Activated CD4-positive, alpha-beta memory T cell treated with anti-CD3 and anti-CD28 coated beads, Interleukin-2, amount 10 ng/mL, durations not matched to agents 7 days and 5 days (primary cell): ENCODE measurements at regions not wholly inside any gene's neighbourhood (a gene's known extent, or its start where the extent isn't known, plus 50 kb on each side); places are given as distances from the start of the nearest gene placed in this dataset.

ENCODE experiments used
- CTCF ChIA-PET: fragments of 350-600 bp; sonication (Branson Sonifier 250); formaldehyde crosslinking; loops from one replicate; lab custom pipeline; 2021; ENCODE audit warnings: antibody characterized with exemption, inconsistent platforms; lab: Charles Lee
- POLR2A ChIA-PET: fragments of 350-600 bp; sonication (Branson Sonifier 250); formaldehyde crosslinking; loops from one replicate; lab custom pipeline; 2021; ENCODE audit warnings: antibody characterized with exemption; lab: Charles Lee
- DNase-seq: peaks from one replicate; pipeline ENCODE4 v3.0.0-alpha.2; 2020
- H3K27ac Mint-ChIP-seq: one replicate; pipeline ENCODE4 v1.8.0; 2021; ENCODE audit warnings: mild to moderate bottlenecking, mixed read lengths
- H3K27me3 Mint-ChIP-seq: one replicate; pipeline ENCODE4 v1.8.0; 2021; ENCODE audit warnings: mixed read lengths
- H3K36me3 Mint-ChIP-seq: one replicate; pipeline ENCODE4 v1.8.0; 2021; ENCODE audit warnings: low read depth, mixed read lengths
- H3K4me1 Mint-ChIP-seq: one replicate; pipeline ENCODE4 v1.8.0; 2021; ENCODE audit warnings: mixed read lengths
- H3K4me3 Mint-ChIP-seq: one replicate; pipeline ENCODE4 v1.8.0; 2021; ENCODE audit warnings: mild to moderate bottlenecking, mixed read lengths
- H3K9me3 Mint-ChIP-seq: one replicate; pipeline ENCODE4 v1.8.0; 2021; ENCODE audit warnings: mixed read lengths

DNA sequence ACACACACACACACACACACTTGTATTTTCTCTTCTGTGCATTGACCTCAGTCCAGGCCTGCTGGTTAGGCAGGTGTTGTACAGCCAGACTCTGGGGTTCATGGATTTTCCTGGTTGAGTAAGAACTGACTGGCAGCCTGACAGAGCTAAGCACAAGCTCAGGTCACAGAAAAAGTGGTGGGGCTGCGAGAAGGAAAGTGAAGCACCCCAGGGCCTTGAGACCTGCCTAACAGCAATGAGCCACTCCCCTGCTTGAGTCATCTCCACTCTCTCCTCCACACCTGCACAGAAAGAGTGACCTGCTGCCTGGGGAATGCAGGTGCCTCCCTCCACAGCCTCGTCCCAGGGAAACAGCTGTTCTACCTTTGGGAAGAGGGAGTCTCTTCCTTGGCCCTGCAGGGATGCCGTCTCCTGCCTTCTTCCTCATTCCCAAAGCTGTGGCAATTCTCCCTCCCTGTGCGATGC lies 91.4 kb upstream of the LGALSL start:
- H3K27ac Mint-ChIP-seq: no peak overlapping the region
- H3K4me1 Mint-ChIP-seq: peaks cover 10% of the 10 kb centered on the region
- H3K27me3 Mint-ChIP-seq: peaks cover 17% of the 10 kb centered on the region
- no peak for DNase-seq
- no peaks in the 10 kb centered on the region for H3K36me3 Mint-ChIP-seq
- CTCF ChIA-PET: interaction anchor here (1.4 kb wide), 1 partner anchor 32 kb away, joined by 4 read pairs; no protein-coding TSS in a partner anchor
- no peak overlapping the region for H3K4me3 Mint-ChIP-seq
- POLR2A ChIA-PET: no interaction called here
- peaks cover 2% of the 10 kb centered on the region for H3K9me3 Mint-ChIP-seq

DNA sequence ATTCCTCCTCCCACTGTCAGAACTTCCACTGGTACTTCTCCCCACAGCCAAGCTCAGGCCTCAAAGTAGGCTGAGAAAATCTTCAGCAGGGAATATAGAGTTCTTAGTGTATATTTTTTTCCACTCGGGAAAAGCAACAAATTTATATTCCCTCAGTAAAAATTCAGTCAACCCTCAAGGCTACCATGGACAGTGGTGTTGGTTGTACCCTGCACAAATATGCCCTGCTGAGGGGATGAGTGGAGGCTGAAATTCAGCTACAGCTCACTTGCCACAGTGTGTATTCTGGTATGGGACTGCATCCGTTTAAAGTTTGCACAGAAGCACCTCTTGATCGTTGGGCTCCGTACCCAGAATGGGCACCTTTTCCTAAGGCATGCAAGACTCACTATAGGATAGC lies 90.8 kb upstream of the LGALSL start:
- Mint-ChIP-seq H3K27me3 (peaks cover 17% of the 10 kb centered on the region), H3K27ac (no peak overlapping the region), H3K4me1 (peaks cover 10% of the 10 kb centered on the region), H3K4me3 (no peak overlapping the region), H3K9me3 (peaks cover 2% of the 10 kb centered on the region), H3K36me3 (no peaks in the 10 kb centered on the region)
- DNase-seq: no peak
- POLR2A ChIA-PET: no interaction called here
- CTCF ChIA-PET: interaction anchor here (1.4 kb wide), 1 partner anchor 32 kb away, joined by 4 read pairs; no protein-coding TSS in a partner anchor

DNA sequence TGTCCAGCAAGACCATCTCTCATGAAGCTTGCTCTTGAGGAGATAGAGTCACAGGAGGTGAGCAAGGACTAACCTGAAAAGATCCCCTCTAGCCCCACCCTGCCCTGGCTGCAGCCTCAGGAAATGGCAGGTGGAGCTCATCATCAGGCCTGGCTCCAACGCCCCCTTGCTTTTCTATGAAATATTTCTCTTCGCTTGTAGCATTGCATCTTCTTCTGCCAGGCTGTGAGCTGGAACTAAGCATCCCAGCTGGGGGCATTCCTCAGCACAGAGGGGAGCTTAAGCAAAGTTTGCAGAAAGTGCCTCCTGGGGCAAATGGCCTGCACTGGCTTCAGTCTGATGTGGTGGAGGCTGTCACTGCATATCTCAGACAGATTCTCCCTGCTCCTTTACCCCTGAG lies 90.1 kb upstream of the LGALSL start:
- no peak overlapping the region for H3K27ac Mint-ChIP-seq
- peaks cover 17% of the 10 kb centered on the region for H3K27me3 Mint-ChIP-seq

DNA sequence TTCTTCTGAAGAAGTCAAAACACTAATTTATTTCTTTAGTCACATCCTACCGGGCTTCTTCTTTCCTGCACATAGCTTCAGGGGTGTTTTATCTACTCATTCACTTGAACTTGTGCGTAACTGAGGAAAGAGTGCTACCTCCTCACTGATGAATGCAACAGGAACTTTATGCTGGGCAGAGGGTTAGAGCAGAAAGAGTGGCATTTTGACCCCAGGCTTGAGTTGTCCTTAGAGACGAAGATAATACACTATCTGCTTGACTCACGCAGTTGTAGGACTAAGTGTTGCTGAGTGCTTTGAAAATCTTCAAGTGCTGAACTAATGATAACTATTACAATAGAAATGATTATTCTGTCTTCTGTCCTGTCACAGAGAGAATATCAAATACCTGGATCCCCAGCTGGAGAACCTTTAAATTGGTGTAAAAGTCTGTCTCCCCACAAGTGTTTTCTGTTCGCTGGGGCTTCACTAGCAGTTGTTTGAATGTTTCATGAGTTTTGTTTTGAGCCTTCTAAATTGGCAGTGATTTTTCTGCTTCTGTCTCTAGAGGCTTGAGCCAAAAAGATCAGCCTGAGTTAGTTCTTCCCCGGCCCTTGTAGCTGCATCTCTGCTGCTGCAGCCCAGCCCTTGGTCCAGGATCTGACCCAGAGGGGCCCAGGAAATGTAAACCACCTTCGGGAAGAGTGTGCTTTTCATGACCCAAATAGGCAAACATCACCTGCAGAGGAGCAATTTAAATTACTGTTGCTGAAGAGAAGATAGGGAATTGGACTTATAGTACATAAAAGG lies 86.3 kb upstream of the LGALSL start:
- no peak overlapping the region for H3K4me3 Mint-ChIP-seq
- no peaks in the 10 kb centered on the region for H3K36me3 Mint-ChIP-seq
- CTCF ChIA-PET: interaction anchor here (2.2 kb wide), 1 partner anchor 120 kb away, joined by 6 read pairs; no protein-coding TSS in a partner anchor
- POLR2A ChIA-PET: no interaction called here
- H3K4me1 Mint-ChIP-seq: no peaks in the 10 kb centered on the region
- DNase-seq: no peak
- peaks cover 2% of the 10 kb centered on the region for H3K9me3 Mint-ChIP-seq
- H3K27me3 Mint-ChIP-seq: peaks cover 12% of the 10 kb centered on the region
- no peak overlapping the region for H3K27ac Mint-ChIP-seq

More for the DNA sequence above, 90.1 kb upstream of the LGALSL start:
- Mint-ChIP-seq H3K36me3 (no peaks in the 10 kb centered on the region), H3K4me3 (no peak overlapping the region), H3K9me3 (peaks cover 2% of the 10 kb centered on the region), H3K4me1 (peaks cover 10% of the 10 kb centered on the region)
- POLR2A ChIA-PET: no interaction called here
- DNase-seq: no peak
- CTCF ChIA-PET: interaction anchor here (1.4 kb wide), 1 partner anchor 33 kb away, joined by 4 read pairs; no protein-coding TSS in a partner anchor

DNA sequence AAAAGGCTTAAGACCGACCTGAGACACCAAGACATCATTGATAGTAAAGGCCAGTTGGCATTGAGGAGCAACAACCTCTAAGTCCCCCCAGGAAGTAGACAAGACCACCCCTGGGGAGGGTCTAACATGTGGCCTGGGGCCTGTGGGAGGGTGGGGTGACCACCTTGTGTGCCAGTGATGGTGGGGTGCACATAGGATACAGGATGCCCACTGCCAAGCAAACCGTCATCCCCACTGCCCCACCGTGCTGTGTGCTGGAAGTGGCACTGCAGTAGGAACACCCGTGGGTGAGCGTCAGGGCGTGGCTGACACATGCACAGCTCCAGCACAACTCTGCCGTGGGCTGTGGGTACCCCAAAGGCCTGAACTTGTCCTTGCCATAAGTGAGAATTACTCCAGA lies 84.3 kb upstream of the LGALSL start:
- Mint-ChIP-seq H3K9me3 (peaks cover 2% of the 10 kb centered on the region), H3K4me1 (no peaks in the 10 kb centered on the region), H3K27me3 (peaks cover 11% of the 10 kb centered on the region), H3K27ac (no peak overlapping the region), H3K4me3 (no peak overlapping the region), H3K36me3 (no peaks in the 10 kb centered on the region)
- CTCF ChIA-PET: no interaction called here
- no peak for DNase-seq
- POLR2A ChIA-PET: no interaction called here

DNA sequence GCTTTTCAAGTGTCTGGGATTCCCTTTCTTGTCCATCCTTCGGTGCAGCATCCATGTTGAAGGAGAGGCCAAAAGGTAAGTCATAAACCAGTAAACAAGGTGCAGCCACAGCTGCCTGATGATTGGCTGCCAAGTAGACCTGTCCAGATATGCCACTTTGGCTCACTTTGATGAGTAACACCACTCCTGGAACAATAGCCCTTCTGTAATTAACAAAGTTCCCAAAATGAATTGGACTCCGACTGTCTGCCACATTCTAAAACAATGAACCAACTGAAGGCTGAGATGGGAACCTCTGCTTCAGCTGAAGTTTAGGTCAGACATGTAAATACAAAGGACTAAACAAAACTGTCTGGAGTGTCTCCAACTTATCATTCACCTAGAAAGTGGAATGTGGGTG lies 82.2 kb upstream of the LGALSL start:
- CTCF ChIA-PET: interaction anchor here (0.6 to 1.5 kb wide), 3 partner anchors 40 to 81 kb away, joined by 3 to 6 read pairs (median 4); no protein-coding TSS in a partner anchor

DNA sequence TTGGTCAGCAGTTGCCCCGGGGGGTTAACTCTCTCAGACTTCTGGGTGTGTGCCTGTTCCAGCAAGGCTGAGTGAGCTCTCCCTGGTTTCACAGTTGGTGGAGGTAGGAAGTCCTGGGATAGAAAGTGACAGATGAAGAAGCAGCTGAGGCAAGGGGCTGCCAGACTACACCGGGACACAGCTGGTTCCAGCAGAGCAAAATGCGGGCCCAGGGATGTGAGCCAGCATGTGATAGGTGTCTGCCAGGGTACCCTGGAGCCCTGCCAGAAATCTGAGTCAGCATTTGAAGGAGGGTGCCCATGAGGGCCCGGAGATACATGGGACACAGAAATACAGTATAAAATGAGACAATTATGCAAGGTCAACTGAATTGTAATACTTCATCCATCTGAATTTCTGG lies 79.3 kb upstream of the LGALSL start:
- CTCF ChIA-PET: no interaction called here

More for the DNA sequence above, 82.2 kb upstream of the LGALSL start:
- Mint-ChIP-seq H3K27me3 (peaks cover 9% of the 10 kb centered on the region), H3K27ac (no peak overlapping the region), H3K4me3 (no peak overlapping the region), H3K9me3 (no peaks in the 10 kb centered on the region), H3K36me3 (no peaks in the 10 kb centered on the region), H3K4me1 (no peaks in the 10 kb centered on the region)
- POLR2A ChIA-PET: no interaction called here
- DNase-seq: no peak

DNA sequence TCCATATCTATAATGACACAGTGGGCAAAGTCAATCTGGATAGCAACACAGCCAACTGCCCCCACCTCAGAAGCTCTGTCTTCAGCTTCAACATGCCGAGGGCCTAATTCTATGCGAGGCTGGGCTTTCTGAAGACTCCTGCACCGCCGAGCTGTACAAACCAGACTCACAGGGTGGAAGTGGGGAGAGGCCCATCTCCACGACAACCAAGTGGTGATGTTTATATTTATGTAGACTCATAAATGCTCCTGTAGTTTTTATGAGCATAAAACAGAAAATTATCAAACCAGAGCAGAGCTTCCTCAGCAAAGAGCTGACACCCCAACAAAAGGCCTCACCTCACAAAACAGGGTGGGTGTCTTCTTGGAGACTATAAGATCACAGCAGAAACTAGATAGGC lies 77.0 kb upstream of the LGALSL start:
- no peak overlapping the region for H3K4me3 Mint-ChIP-seq
- H3K9me3 Mint-ChIP-seq: no peaks in the 10 kb centered on the region
- no peak overlapping the region for H3K27ac Mint-ChIP-seq
- peaks cover 15% of the 10 kb centered on the region for H3K27me3 Mint-ChIP-seq
- ChIA-PET CTCF (interaction anchor here (0.9 kb wide), 1 partner anchor 111 kb away, joined by 3 read pairs; no protein-coding TSS in a partner anchor), POLR2A (no interaction called here)
- no peaks in the 10 kb centered on the region for H3K4me1 Mint-ChIP-seq
- no peak for DNase-seq
- H3K36me3 Mint-ChIP-seq: no peaks in the 10 kb centered on the region

More for the DNA sequence above, 79.3 kb upstream of the LGALSL start:
- POLR2A ChIA-PET: no interaction called here
- DNase-seq: no peak
- Mint-ChIP-seq H3K4me1 (no peaks in the 10 kb centered on the region), H3K36me3 (no peaks in the 10 kb centered on the region), H3K9me3 (no peaks in the 10 kb centered on the region), H3K4me3 (no peak overlapping the region), H3K27me3 (peaks cover 7% of the 10 kb centered on the region), H3K27ac (no peak overlapping the region)

DNA sequence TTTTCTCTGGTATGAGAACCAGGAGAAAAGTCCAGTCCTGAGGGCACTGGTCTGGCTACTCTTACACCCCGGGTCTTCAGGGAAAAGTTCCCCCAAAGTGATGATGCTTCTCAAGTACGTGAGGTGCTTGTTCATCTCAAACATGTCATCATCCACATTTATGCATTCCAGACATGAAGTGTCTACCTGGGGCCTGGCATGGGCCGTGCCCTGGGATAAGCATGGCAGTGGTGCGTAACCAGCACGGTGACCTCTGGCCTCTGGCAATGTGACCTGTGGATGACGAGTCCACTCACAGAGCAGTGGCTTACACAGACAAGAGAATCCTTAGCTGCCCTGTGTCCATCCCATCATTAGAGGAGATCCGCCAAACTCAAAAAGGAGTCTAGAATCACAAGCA lies 74.8 kb upstream of the LGALSL start:
- ChIA-PET CTCF (no interaction called here), POLR2A (no interaction called here)
- no peak for DNase-seq
- no peak overlapping the region for H3K27ac Mint-ChIP-seq
- peaks cover 18% of the 10 kb centered on the region for H3K27me3 Mint-ChIP-seq
- H3K36me3 Mint-ChIP-seq: no peaks in the 10 kb centered on the region
- no peaks in the 10 kb centered on the region for H3K9me3 Mint-ChIP-seq
- no peak overlapping the region for H3K4me3 Mint-ChIP-seq
- no peaks in the 10 kb centered on the region for H3K4me1 Mint-ChIP-seq

DNA sequence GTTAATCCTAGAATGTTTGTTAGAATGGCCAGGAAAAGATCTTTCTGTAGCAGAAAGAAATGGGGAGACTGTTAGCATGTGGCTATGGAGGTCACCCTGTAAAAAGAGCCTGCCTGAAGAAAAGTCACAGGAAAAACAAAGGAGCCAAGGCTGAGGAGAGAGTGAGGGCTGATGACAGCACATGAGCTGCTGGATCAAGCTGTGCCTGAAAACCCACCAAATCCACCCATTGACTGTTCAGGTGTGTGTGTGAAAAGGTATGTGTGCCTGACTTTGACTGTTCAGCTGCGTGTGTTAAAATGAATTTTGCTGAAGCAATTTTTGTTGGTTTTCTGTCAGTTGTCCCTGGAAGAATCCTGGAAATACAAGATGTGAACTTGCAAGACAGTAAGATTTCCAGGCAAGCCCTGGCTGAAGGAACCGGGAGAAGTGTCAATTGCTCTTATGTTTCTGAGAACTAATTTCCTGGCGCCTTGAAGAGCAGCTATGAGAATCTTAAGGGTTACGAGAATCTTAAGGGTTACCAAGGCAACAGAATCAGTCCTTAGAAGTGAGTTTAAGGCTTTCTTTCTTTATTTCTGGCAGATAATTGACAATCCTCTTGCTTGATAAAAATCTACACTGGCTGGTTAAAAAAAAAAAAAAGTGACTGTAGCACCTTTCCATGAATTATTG lies 73.0 kb upstream of the LGALSL start:
- Mint-ChIP-seq H3K4me1 (no peaks in the 10 kb centered on the region), H3K9me3 (no peaks in the 10 kb centered on the region)

DNA sequence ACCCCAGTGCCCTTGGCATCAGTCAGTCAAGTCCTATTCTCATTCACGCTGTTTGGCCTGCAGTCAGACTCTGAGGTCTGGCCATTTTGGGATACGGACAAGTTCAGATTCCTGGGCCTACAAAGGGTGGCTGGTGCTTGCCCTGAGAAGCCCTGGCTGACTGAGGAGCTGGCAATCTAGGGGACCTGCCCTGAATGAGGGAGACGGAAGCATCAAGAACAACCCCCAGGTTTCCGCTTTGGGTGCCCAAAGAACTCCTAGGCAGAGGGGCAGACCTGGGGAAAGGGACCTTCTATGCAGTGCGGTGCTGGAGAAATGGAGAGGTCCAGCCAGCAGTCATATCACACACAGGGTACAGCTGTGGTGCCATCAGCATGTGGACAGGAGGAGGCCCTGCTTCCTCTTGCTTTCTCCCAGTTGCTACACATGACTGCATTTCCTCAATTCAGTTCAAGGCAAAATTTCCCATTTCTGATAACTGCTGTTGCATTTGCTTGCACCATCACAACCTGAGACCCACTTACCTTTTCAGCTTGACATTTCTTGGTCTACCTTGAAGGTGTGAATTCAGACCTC lies 70.9 kb upstream of the LGALSL start:
- Mint-ChIP-seq H3K36me3 (no peaks in the 10 kb centered on the region), H3K27ac (no peak overlapping the region), H3K27me3 (peaks cover 25% of the 10 kb centered on the region), H3K4me1 (no peaks in the 10 kb centered on the region), H3K4me3 (no peak overlapping the region), H3K9me3 (no peaks in the 10 kb centered on the region)
- ChIA-PET POLR2A (no interaction called here), CTCF (no interaction called here)
- DNase-seq: no peak

More for the DNA sequence above, 73.0 kb upstream of the LGALSL start:
- Mint-ChIP-seq H3K36me3 (no peaks in the 10 kb centered on the region), H3K4me3 (no peak overlapping the region), H3K27ac (no peak overlapping the region), H3K27me3 (peaks cover 18% of the 10 kb centered on the region)
- no peak for DNase-seq
- POLR2A ChIA-PET: no interaction called here
- CTCF ChIA-PET: no interaction called here

DNA sequence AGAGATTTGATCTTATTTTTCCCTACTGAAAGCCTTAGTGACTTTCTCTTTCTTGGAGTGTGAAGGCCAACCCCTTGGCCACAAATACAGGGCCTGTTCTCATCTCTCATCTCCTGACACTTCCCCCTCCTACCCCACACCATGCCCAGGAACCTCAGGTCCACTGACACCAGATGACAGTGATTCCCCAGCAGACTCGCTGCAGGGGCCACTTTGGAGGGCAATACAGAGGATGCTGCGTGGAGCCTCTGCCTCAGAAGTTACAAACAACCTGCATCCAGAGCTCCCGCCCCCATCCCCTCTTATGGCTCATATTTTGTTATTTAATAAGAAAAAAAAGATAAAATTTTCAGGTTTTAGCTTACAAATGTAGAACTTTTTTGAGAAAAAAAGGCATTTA lies 70.1 kb upstream of the LGALSL start:
- CTCF ChIA-PET: no interaction called here
- DNase-seq: no peak

DNA sequence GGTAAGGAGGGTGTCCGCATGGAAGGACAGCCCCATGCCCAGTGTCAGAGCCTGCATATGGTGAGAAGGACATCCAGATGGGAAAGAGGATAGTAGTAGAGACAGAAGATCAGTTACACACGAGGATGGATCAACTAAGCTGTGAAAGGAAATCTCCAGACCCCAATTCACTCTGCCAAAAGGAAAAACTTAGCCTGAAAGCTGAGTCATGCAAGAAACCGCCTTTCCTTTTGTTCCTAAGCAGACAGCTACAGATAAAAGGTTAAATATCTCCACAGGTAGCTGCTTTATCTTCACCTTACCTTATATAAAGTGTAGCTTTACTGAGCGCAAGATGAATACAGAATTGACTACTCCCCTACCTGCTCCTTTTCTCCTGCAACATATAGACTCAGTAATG lies 67.3 kb upstream of the LGALSL start:
- ChIA-PET CTCF (interaction anchor here (0.5 to 1.5 kb wide), 2 partner anchors 101 to 275 kb away, joined by 3 read pairs; no protein-coding TSS in a partner anchor), POLR2A (no interaction called here)
- Mint-ChIP-seq H3K4me3 (no peak overlapping the region), H3K4me1 (no peaks in the 10 kb centered on the region), H3K27me3 (peaks cover 17% of the 10 kb centered on the region), H3K36me3 (no peaks in the 10 kb centered on the region), H3K9me3 (peaks cover 5% of the 10 kb centered on the region), H3K27ac (no peak overlapping the region)
- no peak for DNase-seq

More for the DNA sequence above, 70.1 kb upstream of the LGALSL start:
- Mint-ChIP-seq H3K9me3 (no peaks in the 10 kb centered on the region), H3K27ac (no peak overlapping the region), H3K4me1 (no peaks in the 10 kb centered on the region), H3K27me3 (peaks cover 32% of the 10 kb centered on the region), H3K36me3 (no peaks in the 10 kb centered on the region), H3K4me3 (no peak overlapping the region)
- POLR2A ChIA-PET: no interaction called here
